HPDE6-E6E7 (cell line): ENCODE measurements at regions not wholly inside any gene's neighbourhood (a gene's known extent, or its start where the extent isn't known, plus 50 kb on each side); places are given as distances from the start of the nearest gene placed in this dataset.

Experiments used
- DNase-seq: peaks from one replicate; pipeline ENCODE4 v3.0.0; 2011; ENCODE audit warnings: missing footprints; ENCODE audit errors: extremely low spot score

DNA sequence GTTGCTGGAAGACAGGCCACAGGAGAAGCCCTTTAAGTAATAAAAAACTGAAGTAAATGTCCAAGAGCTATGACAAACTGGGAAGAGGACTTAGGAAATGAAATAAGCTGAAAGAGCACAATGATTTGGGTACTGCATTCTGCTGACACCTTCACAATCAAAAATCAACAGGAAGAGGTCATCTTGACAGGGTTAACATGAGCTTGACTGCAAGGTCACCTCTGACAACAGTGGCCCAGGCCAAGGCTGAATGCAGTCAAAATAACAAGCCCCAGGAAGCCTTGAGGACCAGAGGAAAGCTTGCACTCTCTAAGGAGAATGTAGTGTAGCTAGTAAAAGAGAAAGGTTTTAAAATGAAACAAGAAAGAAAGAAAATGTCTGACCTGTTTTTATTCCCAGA, 179.3 kb downstream of the SEC16B start:
- no peak for DNase-seq

DNA sequence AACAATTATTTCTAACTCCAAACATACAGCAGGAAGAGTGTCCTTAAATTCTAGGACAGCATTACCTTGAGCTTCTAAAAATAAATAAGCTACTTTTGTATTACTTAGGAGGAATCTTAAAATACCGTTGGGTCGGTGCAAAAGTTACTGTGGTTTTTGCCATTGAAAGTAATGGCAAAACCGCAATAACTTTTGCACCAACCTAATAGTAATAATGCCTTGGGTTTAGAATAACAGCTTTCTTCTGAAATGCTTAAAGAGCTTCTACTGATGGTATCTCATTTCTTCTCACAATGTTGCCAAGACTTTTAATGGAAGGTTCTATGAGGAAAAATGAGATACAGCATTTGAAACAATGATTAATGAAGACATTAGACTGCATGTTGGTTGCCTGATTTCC, 179.9 kb downstream of the SEC16B start:
- no peak for DNase-seq

DNA sequence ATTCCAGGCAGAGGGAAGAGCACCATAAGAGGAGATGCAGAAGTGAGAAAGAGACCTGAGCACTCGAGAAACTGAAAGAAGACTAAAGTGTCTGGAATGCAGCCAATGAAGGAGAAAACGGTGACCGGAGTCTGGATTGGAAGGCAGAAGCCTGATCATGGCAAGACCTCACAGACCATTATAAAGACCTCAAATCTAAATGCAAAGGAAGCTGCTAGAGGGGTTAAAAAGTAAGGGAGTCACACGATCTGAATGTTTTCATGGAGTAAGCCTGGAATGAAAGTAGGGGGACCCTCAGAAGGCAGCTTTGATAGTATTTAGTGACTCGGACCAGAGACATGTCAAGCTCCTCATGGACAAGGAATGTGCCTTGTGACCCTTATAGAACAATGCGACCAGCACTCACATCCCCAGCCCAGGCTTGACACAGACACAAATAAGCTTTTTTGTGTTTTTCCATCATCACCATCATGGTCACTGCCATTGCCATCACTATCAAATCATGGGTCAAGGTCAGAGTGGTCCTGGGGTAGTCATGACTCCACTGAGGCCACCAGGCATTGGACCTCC, 183.6 kb downstream of the SEC16B start:
- DNase-seq = no peak

DNA sequence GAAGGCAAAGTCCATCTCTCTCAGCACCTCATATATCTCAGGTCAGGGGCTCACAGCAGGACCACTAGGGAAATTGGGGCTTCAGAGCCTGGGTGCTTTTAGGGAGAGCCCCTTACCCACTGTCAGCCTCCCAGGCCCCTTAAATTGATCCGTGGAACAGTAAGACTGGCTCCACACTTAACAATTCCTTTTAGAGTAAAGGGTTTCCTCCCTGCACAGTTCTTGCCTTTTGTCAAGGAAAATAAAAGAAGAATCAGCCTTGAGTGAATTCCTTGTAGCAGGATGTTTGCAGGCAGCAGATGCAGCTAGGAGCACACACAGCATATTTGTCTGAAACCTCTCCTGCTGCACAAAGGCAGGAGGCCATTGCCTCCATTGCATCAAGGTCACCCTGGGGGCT, 184.9 kb downstream of the SEC16B start:
- no peak for DNase-seq

DNA sequence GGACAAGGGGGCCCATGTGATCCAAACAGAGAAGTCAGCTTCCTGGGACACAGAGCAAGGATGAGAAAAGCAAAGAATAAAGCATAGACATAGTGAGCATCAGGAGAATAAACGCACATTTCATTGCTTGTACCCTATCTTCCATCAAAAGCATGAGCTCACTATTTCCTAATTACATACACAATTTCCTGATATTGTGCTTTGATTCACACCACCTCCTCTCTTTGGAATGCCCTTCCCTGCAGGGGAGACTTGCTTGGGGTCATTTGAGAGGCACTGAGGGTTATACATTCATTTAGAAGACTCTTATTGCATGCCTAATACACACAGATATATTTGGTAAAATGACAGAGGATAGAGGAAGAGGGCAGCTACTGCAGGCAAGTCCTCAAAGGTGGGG, 185.4 kb downstream of the SEC16B start:
- DNase-seq = no peak

DNA sequence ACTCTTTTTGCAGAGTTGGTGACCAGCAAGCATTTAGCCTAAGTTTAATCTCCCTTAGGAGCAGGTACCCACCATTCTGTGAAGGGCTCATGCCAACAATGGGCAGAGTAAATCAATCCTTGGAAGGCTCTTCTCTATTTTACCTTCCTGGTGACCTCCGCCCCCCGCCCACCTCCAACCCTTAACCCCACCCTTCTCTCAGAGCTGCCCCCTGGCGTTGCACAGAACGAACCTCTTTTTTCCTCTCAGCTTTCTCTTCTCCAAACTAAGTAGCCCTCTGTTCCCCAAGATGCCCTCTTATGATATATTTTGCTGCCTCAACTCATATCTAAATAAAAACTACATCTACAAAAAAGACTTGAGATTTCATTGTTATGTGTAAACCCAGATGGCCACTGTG, 186.8 kb downstream of the SEC16B start:
- DNase-seq = no peak

DNA sequence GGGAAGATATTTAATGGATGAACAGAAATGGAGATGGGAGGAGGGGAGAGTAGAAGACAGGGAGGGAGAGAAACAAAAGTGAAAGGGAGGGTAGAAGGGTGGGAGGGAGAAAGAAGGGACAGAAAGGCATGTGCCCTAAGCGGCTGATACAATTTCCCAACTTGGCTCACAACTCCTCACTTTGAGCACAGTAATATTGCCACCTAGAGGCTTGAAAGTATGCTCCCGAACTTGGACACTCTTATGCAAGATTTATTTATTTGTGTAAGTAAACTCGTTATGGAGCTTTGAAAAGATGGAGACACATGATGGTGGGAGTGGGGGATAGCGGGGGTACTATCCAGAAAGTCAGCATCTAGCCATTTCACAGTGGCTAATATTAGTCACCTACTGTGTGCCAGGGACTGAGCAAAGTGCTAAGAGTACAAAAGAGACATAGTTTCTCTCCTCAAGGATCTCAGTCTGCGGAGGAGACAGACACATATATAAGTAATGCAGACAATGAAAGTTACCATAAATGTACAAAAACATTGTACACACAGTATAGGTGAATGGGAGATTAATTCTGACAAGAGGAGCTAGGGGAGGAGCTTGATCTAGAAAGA, 189.7 kb downstream of the SEC16B start:
- DNase-seq = peak; percentile 37

DNA sequence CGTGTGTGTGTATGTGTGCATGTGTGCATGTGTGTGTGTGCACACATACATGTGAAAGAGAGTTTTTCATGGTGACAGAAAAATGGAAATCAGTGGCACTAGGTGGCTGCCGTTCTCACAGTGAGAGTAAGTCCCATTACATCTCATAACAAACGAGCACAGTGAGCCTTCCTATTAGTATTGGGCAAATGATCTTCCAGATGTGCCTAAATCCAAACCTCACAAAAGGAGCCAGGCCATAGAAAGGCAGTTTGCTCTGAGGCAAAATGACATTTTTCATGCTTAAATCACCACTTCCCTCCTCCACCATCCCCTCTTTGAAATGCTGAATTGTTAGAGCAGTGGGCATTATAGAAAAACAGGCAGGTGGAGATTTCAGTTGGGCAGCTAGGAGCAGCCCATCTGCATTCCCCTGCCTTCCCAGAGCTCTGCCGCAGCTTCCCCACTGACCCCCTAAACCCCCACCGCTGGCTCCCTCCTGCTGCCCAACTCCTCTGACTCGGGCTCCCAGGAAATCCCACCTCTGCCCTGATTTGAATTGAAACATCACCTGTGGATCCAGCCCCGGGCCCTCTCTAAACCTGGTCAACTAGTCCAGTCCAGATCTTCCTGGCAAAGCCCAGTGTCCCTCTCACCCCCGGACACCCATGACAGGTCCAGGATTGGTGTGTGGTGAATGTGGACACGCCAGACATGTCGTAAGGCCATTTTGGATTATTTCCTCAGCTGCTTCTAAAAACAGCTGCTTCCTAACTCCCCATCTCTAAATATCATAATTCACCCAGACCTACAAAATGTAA, 190.5 kb downstream of the SEC16B start:
- DNase-seq = no peak

DNA sequence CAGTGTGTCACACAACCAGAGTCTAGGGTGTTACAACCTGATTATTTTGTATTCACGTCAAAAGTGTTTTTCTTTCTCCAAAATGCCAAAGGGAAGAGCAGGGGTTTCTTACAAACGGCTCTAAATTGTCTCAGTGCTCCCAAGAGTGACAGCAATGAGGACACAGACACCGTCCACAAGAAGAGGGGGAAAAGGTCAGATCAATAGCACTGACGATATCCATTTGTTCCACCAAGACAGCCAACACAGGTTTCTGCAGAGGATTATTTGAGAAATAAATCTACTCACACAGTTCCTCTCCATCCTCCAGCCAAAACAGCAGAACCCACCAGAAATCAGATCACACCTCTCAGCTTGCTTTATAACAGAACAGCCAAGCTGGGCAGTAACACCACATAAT, 193.9 kb downstream of the SEC16B start:
- DNase-seq = no peak

DNA sequence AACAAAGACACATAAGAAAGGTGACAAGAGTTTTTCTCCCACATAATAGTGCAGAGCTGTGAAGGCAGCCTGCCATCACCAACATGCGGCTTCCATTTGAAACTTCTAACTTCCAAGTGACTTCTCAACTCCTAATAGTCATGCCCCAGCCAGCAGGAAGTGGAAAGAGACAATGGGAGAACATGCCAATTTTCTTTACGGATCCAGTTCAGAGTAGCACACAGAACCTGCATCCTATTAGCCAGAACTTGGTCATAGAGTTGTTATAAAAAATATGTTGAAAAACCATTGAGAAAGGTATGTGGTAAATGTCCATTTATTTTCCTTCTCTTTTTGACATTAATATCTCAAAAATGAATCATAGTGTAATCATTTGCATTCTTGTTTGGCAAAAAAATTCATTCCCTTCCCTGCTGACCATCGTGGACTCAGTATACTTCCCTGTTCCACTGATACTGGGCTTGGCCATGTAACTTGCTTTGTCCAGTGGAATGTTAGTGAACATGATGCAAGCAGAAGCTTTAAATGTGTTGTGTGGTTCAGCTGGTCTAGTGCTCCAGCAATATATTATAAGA, 197.4 kb downstream of the SEC16B start:
- no peak for DNase-seq

DNA sequence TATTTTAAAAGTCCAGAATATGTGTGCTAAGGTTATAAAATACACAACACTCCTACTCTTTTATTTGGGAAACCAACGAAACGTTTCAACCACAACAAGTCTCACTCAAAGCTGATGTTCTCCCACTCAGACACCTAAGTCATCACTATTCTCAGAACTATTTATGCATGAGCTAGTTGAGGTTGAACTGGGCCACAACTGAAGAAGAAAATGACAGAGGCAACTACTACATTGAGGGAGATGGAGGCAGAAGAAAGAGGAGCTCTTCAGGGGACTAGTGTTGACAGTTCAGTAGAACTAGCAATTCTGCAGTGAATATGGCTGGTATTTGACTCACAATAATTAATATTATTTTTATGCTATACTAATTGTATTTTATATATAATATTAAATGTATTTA, 198.2 kb downstream of the SEC16B start:
- no peak for DNase-seq

DNA sequence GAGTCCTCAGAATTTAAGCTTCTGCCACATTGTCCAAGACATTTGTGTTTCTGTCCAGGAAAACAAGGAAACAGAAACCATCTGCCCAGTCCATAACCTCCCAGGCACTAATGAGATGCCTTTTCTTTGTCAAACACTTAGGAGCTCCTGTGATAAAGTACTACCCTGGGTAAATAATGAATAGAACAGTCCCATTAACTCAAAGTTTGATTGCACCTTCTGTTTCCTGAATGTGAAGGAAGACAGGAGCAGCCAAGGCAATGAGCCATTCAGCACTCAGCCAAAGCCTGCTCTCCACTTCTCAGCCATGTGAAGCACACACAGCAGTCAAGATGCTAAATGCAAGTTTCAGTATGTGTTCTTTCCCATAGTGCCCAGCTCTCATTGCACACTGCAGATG, 199.8 kb downstream of the SEC16B start:
- DNase-seq = no peak

DNA sequence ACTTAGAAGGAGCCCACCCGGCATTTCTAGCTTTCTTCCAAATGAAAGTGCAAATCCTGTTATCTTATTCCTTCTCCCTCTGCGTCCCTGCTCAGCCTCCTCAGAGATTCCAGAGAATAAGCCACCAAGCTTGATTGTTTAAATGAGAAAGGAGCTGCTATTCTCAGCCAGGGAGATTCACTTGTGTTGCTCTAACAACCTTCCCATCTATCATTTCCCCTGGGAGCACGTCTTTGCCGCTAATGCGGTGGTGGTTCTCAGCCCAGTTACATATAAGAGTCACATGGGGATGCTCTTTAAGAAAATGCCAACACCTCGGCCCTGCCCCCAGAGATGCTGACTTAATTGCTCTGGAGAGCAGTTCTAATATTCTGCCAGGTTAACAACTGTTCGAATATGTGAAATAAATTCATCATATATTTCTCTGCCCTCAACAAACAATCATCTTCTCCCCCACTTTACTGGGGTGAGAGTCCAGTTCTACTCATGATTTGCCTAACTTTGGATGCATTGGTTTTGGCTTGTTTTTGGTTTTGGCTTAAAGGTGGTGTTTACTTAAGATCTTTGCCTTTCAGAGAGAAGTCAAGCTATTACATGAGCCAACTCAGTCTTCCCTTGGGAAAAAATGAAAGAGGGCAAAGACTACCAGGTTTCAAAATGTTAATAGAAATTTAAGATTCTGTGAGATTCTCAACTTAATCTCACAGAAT, 213.9 kb downstream of the SEC16B start:
- no peak for DNase-seq

DNA sequence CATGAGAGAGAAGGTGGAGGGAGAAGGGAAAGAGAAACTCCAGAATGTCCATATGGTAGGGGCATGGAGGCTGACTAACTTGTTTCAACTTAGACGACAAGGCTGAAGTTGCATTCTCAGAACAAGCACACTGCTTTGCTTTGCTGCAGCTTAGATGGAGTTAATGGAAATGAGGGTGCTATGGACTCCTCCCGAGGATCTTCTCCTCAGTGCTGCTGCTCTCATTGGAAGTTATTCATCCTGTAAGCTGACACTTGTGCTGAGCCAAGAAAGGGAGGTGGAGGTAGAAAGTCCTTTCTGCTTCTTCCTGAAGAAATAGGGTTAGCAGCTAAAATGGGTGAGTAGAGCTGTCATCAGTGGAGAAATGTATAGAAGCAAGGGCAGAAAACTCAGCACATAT, 215.3 kb downstream of the SEC16B start:
- DNase-seq = no peak

DNA sequence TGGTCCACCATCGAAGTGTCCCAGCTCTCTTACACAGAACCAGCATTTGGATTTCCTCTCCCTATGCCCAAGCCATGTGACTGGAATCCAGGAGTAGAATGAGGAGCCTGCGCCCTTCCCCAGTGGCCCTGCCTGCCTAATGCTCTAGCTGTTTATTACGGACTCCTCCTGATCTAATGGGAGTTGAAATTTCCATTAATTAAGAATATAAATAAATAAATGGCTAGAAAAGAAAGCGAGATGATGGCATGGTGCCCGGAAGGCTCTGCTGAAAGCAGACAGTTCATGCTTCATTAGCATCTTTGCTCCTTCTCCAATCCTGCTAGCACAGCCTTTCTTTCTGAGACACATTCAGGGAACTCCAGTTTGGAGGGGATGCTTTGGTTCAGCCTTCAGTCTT, 216.2 kb downstream of the SEC16B start:
- DNase-seq = no peak

DNA sequence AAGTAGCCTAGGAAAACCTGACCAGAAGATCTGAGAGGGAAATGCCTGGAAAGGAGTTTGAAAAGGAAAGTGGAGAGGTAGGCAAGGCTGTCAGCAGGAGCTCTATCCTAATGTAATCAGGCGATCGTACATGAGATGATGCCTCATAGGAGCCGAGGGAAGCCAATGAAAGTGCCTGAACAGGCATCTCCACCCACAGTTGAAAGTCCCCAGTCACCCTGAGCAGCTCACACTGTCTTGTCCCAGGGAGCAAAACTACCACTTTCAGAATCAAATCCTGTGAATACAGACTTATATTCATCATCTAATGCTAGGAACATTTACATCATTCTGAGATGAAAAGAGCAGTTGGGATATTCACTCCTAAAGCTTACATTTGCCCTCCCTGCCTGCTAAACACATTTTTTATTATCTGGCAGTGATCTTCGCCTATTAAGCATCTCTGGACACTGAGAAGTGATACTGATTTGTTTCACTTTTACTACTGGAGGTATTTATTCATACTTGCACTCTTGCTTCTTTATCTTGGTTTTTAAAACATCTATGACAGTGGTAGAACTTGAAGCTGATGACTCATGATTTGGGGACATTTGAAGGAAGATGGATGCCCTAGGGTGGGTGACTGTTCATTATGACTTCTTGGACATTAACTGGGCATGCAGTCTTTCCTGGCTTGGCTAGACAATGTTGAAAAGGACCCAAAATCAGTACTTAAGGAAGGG, 221.6 kb downstream of the SEC16B start:
- DNase-seq = no peak

DNA sequence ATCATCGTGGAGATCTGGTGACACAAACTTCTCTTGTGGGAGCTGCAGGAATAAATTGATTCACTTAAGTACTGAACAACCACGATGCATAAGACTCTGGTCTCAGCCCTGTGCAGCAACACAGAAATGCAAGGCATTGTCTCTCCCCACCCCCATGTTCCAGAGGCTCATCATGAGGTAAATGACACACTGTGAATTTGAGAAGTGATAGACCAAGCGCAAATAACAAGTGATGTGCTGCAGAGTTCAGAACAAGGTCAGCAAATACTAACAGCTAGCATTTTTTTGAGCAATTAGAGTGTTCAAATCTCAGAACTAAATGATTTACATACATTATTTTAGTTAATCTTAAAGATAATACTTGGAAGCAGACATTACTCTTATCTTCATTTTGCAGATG, 223.7 kb downstream of the SEC16B start:
- no peak for DNase-seq

DNA sequence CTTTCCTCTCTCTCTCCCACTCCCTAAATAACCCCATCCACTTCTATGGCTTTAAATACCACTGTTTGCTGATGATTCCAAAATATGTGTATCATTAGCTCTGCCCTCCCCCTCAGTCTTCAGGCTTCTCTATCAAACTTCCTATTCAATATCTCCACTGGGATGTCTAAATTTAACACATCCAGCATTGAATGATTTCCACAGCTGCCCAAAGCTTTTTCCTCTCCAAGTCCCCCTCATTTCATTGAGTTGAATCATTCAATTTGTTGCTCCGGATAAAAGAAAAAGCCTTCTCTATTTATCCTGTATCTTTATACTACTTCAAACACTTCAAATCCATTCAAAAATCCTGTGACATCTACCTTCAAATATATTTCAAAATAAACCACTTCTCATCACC, 225.0 kb downstream of the SEC16B start:
- no peak for DNase-seq

DNA sequence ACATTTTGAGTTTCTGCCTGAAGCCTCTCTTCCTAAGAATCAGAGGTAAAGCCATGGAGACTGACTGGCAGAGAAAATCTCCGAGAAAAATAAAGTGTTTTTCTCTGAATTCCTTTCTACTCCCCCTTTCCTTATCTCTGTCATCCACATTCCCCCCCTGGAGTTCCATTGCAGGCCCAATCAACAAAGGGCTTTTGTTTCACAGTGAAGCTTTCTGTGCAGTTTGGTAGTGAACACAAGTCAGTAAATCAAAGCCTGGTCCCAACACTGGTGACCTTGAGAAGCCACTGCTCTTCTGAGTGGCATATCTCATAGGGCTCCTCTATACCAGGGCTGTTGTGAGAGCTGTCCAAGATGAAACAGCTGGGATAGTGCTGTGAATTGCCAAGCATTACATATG, 228.4 kb downstream of the SEC16B start:
- DNase-seq = no peak

DNA sequence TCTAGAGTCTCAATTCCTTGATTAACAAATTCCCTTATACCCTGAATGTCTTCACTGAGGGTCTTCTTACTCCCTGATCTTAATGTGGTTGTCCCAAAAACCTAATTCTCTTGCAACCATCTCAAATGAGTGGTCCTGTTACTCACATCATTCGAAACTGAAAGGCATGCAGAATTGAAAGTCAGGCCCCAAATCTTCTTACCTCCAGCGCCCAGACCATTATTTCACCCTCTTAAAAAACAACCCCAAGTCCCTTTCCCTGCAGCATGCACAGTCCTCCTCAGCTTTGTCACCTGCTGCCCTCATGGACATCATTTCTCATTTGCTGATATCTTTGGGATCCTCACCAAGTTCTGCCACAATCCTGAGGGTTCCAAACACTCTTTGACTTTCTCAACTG, 230.1 kb downstream of the SEC16B start:
- no peak for DNase-seq

DNA sequence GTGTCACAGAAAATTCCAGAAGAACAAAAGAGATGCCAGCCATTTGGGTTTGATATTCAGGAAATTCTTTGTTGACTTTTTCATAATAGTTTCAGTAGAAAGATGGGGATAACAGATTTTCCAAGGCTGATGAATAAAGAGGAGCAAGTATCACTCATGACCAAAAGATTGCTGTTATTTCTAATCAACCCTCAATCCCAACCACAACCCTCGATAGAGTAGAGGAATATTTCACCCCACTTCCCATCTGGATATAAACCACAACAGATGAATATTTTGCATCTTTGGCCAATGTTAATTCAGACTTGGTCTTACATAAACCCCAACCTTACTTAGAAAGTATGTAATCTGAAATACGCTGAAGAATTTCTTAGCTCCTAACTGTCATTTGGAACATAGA, 232.4 kb downstream of the SEC16B start:
- no peak for DNase-seq

DNA sequence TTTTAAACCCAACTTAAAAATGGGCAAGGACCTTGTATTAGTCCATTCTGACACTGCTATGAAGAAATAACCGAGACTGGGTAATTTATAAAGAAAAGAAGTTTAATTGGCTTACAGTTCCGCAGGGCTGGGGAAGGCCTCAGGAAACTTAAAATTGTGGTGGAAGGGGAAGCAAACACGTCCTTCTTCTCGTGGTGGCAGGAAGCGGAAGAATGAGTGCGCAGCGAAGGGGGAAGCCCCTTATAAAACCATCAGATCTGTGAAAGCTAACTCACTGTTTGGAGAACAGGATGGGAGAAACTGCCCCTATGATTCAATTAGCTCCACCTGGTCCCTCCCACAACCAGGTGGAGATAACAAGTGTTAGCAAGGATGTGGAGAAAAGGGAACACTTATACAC, 237.7 kb downstream of the SEC16B start:
- no peak for DNase-seq
